ENCODE measurements at regions not wholly inside any gene's neighbourhood (a gene's known extent, or its start where the extent isn't known, plus 50 kb on each side); places are given as distances from the start of the nearest gene placed in this dataset.
"Not testable (repeated sequence)": the region's sequence is repeated elsewhere in the genome, so short reads cannot be mapped to it uniquely, and the experiment has no call there.

DNA sequence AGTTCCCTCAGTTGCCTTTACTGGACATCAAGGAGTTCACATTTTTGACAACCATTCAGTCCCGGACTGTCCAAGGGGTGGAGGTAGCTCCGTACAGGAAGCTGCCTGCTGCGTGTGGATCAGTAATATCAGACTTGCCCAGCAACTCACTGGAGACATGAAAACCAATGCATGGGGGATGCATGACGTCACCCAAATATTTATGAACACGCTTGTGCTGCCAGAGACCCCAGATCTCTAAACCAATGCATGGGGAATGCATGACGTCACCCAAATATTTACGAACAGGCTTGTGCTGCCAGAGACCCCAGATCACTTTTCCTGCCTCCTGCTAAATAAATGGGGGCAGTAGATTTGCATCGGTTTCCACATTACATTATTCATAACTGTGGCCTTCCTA lies 2137.4 kb upstream of the DEFB115 start:
- DNase-seq = not testable (repeated sequence)

DNA sequence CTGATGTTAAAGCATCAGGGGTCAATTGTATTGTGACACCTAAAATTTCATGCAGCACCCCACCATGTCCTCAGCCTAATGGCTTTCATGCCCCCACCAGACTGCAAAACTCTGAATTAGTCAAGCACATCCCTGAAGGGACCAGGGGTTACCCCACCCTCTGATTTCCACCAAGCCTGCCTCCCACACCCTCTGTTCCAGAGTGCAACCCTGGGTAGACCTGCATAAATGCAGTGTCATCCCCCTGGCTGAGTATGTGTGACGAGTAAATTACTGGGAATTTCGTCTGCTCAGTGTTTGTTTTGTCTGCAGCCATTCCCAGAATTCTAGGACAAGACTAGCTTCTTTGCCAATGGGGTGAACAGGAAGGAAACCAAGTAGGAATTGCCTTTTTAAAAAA lies 2136.9 kb upstream of the DEFB115 start:
- DNase-seq = not testable (repeated sequence)

- not testable (repeated sequence) for DNase-seq
Observed at GRCh38 chr20:29122784-29123183, 2134.7 kb upstream of the DEFB115 start.

GRCh38 chr20:29123861-29124260 lies 2133.6 kb upstream of the DEFB115 start:
- DNase-seq = no peak
